ENCODE measurements at regions not wholly inside any gene's neighbourhood (a gene's known extent, or its start where the extent isn't known, plus 50 kb on each side); places are given as distances from the start of the nearest gene placed in this dataset.

GRCh38 chr15:93866948-93867347 lies 364.4 kb upstream of the MCTP2 start:
- TF ChIP-seq CTCF (conservative IDR thresholded peaks at IDR 0.05) (no peak), ZFX (IDR thresholded peaks at IDR 0.05) (no peak)

Measured in C4-2B (cell line).